ENCODE measurements at regions not wholly inside any gene's neighbourhood (a gene's known extent, or its start where the extent isn't known, plus 50 kb on each side); places are given as distances from the start of the nearest gene placed in this dataset.
"Not testable (repeated sequence)": the region's sequence is repeated elsewhere in the genome, so short reads cannot be mapped to it uniquely, and the experiment has no call there.

- Histone ChIP-seq H3K79me2 (no peaks in the 10 kb centered on the region), H3K9me2 (replicated peaks; ENCODE audit: insufficient read depth) (no peaks in the 10 kb centered on the region), H3K4me3 (no peak overlapping the region), H3K27me3 (peaks cover 25% of the 10 kb centered on the region), H4K20me1 (ENCODE audit: insufficient read depth, poor library complexity, severe bottlenecking) (no peaks in the 10 kb centered on the region), H2AFZ (no peak overlapping the region), H3K4me1 (ENCODE audit: insufficient read depth) (no peaks in the 10 kb centered on the region), H3K9me3 (ENCODE audit: low read depth) (no peaks in the 10 kb centered on the region), H3K4me2 (no peak overlapping the region), H3K27ac (no peak overlapping the region), H3K36me3 (replicated peaks; ENCODE audit: insufficient read depth, low read depth) (no peaks in the 10 kb centered on the region)
- 95% methylated on average over 21 of the region's 25 CpGs for WGBS (ENCODE audit: low lambda C conversion rate, missing lambda C conversion rate)
- no peak for DNase-seq (ENCODE audit: low spot score)
- no peak for TF ChIP-seq CTCF (IDR thresholded peaks at IDR 0.05; ENCODE audit: poor library complexity)
- no peak for TF ChIP-seq EZH2phosphoT487 (IDR thresholded peaks at IDR 0.05; ENCODE audit: low read depth, severe bottlenecking, unreplicated experiment)
- no peak for TF ChIP-seq EZH2 (IDR thresholded peaks at IDR 0.05; ENCODE audit: borderline replicate concordance)
Measured at GRCh38 chr14:101689039-101689501, 72.4 kb upstream of the PPP2R5C start.

GRCh38 chr14:101689966-101690365, 71.5 kb upstream of the PPP2R5C start:
- WGBS (ENCODE audit: low lambda C conversion rate, missing lambda C conversion rate) = 96% methylated on average over 12 of the region's 12 CpGs
- not testable (repeated sequence) for H3K4me1 ChIP-seq (ENCODE audit: insufficient read depth); H4K20me1 ChIP-seq (ENCODE audit: insufficient read depth, poor library complexity, severe bottlenecking); H2AFZ ChIP-seq; DNase-seq (ENCODE audit: low spot score); H3K36me3 ChIP-seq (replicated peaks; ENCODE audit: insufficient read depth, low read depth); H3K9me2 ChIP-seq (replicated peaks; ENCODE audit: insufficient read depth); H3K27ac ChIP-seq; H3K79me2 ChIP-seq; H3K9me3 ChIP-seq (ENCODE audit: low read depth); H3K4me3 ChIP-seq; H3K4me2 ChIP-seq
- peaks cover 18% of the 10 kb centered on the region for H3K27me3 ChIP-seq

- Histone ChIP-seq H3K9me3 (ENCODE audit: low read depth) (peaks cover 8% of the 10 kb centered on the region), H3K4me2 (no peak overlapping the region), H3K27ac (no peak overlapping the region), H3K36me3 (replicated peaks; ENCODE audit: insufficient read depth, low read depth) (no peaks in the 10 kb centered on the region), H3K4me3 (no peak overlapping the region), H3K79me2 (no peaks in the 10 kb centered on the region), H3K27me3 (peaks cover 8% of the 10 kb centered on the region), H4K20me1 (ENCODE audit: insufficient read depth, poor library complexity, severe bottlenecking) (no peaks in the 10 kb centered on the region), H2AFZ (no peak overlapping the region), H3K4me1 (ENCODE audit: insufficient read depth) (no peaks in the 10 kb centered on the region), H3K9me2 (replicated peaks; ENCODE audit: insufficient read depth) (no peaks in the 10 kb centered on the region)
- no peak for DNase-seq (ENCODE audit: low spot score)
- 32% methylated on average over 1 of the region's 1 CpG for WGBS (ENCODE audit: low lambda C conversion rate, missing lambda C conversion rate)
- TF ChIP-seq EZH2 (IDR thresholded peaks at IDR 0.05; ENCODE audit: borderline replicate concordance) = no peak
- no peak for TF ChIP-seq CTCF (IDR thresholded peaks at IDR 0.05; ENCODE audit: poor library complexity)
- no peak for TF ChIP-seq EZH2phosphoT487 (IDR thresholded peaks at IDR 0.05; ENCODE audit: low read depth, severe bottlenecking, unreplicated experiment)
Measured at GRCh38 chr14:101695659-101696058, 65.8 kb upstream of the PPP2R5C start.

- no peak for DNase-seq (ENCODE audit: low spot score)
- no peak for TF ChIP-seq CTCF (IDR thresholded peaks at IDR 0.05; ENCODE audit: poor library complexity)
- TF ChIP-seq EZH2 (IDR thresholded peaks at IDR 0.05; ENCODE audit: borderline replicate concordance) = no peak
- no peak for TF ChIP-seq EZH2phosphoT487 (IDR thresholded peaks at IDR 0.05; ENCODE audit: low read depth, severe bottlenecking, unreplicated experiment)
- 85% methylated on average over 3 of the region's 3 CpGs for WGBS (ENCODE audit: low lambda C conversion rate, missing lambda C conversion rate)
Measured at GRCh38 chr14:101704140-101704539, 57.4 kb upstream of the PPP2R5C start.

More at GRCh38 chr14:101704140-101704539, 57.4 kb upstream of the PPP2R5C start:
- Histone ChIP-seq H3K4me2 (no peak overlapping the region), H3K4me3 (no peak overlapping the region), H3K27me3 (peaks cover 31% of the 10 kb centered on the region), H3K79me2 (no peaks in the 10 kb centered on the region), H2AFZ (no peak overlapping the region), H3K4me1 (ENCODE audit: insufficient read depth) (peaks cover 10% of the 10 kb centered on the region), H3K9me3 (ENCODE audit: low read depth) (no peaks in the 10 kb centered on the region), H3K27ac (no peak overlapping the region), H4K20me1 (ENCODE audit: insufficient read depth, poor library complexity, severe bottlenecking) (no peaks in the 10 kb centered on the region), H3K36me3 (replicated peaks; ENCODE audit: insufficient read depth, low read depth) (no peaks in the 10 kb centered on the region), H3K9me2 (replicated peaks; ENCODE audit: insufficient read depth) (no peaks in the 10 kb centered on the region)

All from hepatocyte (in vitro differentiated cells).